ENCODE measurements at regions not wholly inside any gene's neighbourhood (a gene's known extent, or its start where the extent isn't known, plus 50 kb on each side); places are given as distances from the start of the nearest gene placed in this dataset.
"Not testable (repeated sequence)": the region's sequence is repeated elsewhere in the genome, so short reads cannot be mapped to it uniquely, and the experiment has no call there.

DNA sequence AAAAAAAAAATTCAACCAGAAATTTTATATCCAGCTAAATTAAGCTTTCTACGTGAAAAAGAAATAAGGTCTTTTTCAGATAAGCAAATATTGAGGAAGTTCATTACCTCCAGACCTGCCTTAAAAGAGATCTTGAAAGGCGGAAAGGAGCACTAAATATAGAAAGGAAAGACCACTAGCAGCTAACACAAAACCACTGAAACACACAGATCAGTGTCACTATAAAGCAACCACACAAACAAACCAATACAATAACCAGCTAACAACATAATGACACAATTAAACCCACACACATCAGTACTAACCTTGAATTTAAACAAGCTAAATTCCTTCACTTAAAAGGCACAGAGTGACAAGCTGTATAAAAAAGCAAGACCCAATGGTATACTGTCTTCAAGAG is 958.3 kb downstream of the TSN start:
- Histone ChIP-seq H3K9me3 (peaks cover 0 to 8% (median 3%) of the 10 kb centered on the region in 3 donors), H3K27ac (no peak overlapping the region), H3K27me3 (no peaks in the 10 kb centered on the region), H3K4me3 (no peak overlapping the region), H3K36me3 (no peaks in the 10 kb centered on the region), H3K4me1 (no peaks in the 10 kb centered on the region)
- intact Hi-C loops (cut with DNase I; ENCODE audit: low total_unique reads), result no loop called here
- no peak for TF ChIP-seq CTCF (IDR thresholded peaks at IDR 0.05)
- no peak for DNase-seq

GRCh38 chr2:122720822-122721221 is 965.4 kb downstream of the TSN start:
- H3K27ac ChIP-seq, H3K9me3 ChIP-seq: not testable (repeated sequence)

DNA sequence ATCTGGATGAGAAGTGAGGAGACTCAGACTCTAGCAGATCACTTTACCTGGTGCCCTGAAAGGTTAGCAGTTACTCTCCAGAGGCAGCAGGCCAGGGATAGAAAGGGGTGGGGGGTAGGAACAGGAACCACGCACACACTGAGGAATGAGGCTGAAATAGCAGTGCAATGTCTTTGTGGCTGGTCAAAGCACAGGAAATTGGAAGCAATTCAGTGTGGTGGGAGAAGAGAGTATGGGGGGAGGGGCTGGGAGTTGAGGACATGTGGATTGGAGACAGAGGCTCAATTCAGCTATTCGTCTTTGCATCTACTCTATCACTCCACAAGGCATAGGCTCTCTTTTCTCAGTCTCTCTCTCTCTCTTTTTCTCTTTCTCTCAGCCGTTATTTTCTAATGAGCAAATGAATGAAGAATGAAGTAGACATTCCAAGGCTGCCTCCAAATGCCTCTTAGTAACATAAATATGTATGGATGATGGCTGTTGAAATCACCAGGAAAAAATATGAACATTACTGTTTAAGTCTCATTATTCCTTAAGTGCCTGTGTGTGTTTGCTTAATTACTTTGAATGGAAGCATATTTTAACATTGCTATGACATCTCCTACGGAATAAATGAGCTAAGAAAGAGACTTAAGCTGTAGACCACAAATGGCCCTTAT is 979.4 kb downstream of the TSN start:
- Histone ChIP-seq H3K9me3 (no peaks in the 10 kb centered on the region), H3K36me3 (no peaks in the 10 kb centered on the region), H3K4me3 (no peak overlapping the region), H3K27me3 (no peaks in the 10 kb centered on the region), H3K27ac (no peak overlapping the region), H3K4me1 (no peaks in the 10 kb centered on the region)
- TF ChIP-seq CTCF (IDR thresholded peaks at IDR 0.05), result no peak
- DNase-seq, result no peak
- intact Hi-C loops (cut with DNase I; ENCODE audit: low total_unique reads), result loop anchor here (5.0 kb wide), 1 partner anchor 383 kb away; no protein-coding TSS in a partner anchor

More at GRCh38 chr2:122720822-122721221, 965.4 kb downstream of the TSN start:
- H3K4me1 ChIP-seq; H3K4me3 ChIP-seq; DNase-seq; H3K36me3 ChIP-seq; H3K27me3 ChIP-seq; intact Hi-C loops (cut with DNase I; ENCODE audit: low total_unique reads): not testable (repeated sequence)

- no peak for DNase-seq
- H3K4me1 ChIP-seq, result no peaks in the 10 kb centered on the region
Measured at GRCh38 chr2:122736279-122736678, 980.8 kb downstream of the TSN start.

GRCh38 chr2:122737429-122738077 is 982.1 kb downstream of the TSN start:
- no peak overlapping the region for H3K27ac ChIP-seq
- no peaks in the 10 kb centered on the region for H3K27me3 ChIP-seq
- no peak overlapping the region for H3K4me3 ChIP-seq
- TF ChIP-seq CTCF (IDR thresholded peaks at IDR 0.05), result no peak
- H3K4me1 ChIP-seq, result no peaks in the 10 kb centered on the region
- H3K9me3 ChIP-seq, result no peaks in the 10 kb centered on the region
- DNase-seq, result no peak
- no peaks in the 10 kb centered on the region for H3K36me3 ChIP-seq
- intact Hi-C loops (cut with DNase I; ENCODE audit: low total_unique reads), result no loop called here

More at GRCh38 chr2:122736279-122736678, 980.8 kb downstream of the TSN start:
- no peaks in the 10 kb centered on the region for H3K36me3 ChIP-seq
- no peaks in the 10 kb centered on the region for H3K27me3 ChIP-seq
- H3K9me3 ChIP-seq, result no peaks in the 10 kb centered on the region
- no peak overlapping the region for H3K27ac ChIP-seq
- no peak for TF ChIP-seq CTCF (IDR thresholded peaks at IDR 0.05)
- intact Hi-C loops (cut with DNase I; ENCODE audit: low total_unique reads), result no loop called here
- H3K4me3 ChIP-seq, result no peak overlapping the region

- H3K27ac ChIP-seq, result no peak overlapping the region
- intact Hi-C loops (cut with DNase I; ENCODE audit: low total_unique reads), result no loop called here
Measured at GRCh38 chr2:122739732-122740593, 984.5 kb downstream of the TSN start.

More at GRCh38 chr2:122739732-122740593, 984.5 kb downstream of the TSN start:
- no peak for TF ChIP-seq CTCF (IDR thresholded peaks at IDR 0.05)
- no peaks in the 10 kb centered on the region for H3K4me1 ChIP-seq
- no peaks in the 10 kb centered on the region for H3K9me3 ChIP-seq
- no peaks in the 10 kb centered on the region for H3K27me3 ChIP-seq
- no peak for DNase-seq
- H3K4me3 ChIP-seq, result no peak overlapping the region
- H3K36me3 ChIP-seq, result no peaks in the 10 kb centered on the region
